Neural progenitor cell (in vitro differentiated cells): ENCODE measurements at regions not wholly inside any gene's neighbourhood (a gene's known extent, or its start where the extent isn't known, plus 50 kb on each side); places are given as distances from the start of the nearest gene placed in this dataset.
A peak's percentile ranks its signal among the peaks of the same experiment; 100 is the strongest.

Source experiments
- DNase-seq: peaks from one replicate; pipeline ENCODE4 v3.0.0-alpha.2; 2016; ENCODE audit warnings: low spot score
- H2AFZ ChIP-seq: fragments of 200-600 bp; sonication (generic); replicated peaks from 2 replicates; pipeline ENCODE4 v1.6.1; 2016; ENCODE audit warnings: antibody characterized with exemption
- H3F3A ChIP-seq: fragments of 200-600 bp; sonication (generic); 2 replicates; pipeline ENCODE4 v1.6.1; 2016; ENCODE audit warnings: antibody characterized with exemption, low read depth
- H3K27ac ChIP-seq: fragments of 200-600 bp; sonication (generic); 2 replicates; pipeline ENCODE4 v1.5.1; 2016; ENCODE audit warnings: mild to moderate bottlenecking
- H3K27me3 ChIP-seq: fragments of 200-600 bp; sonication (generic); 2 replicates; pipeline ENCODE4 v1.6.1; 2016; ENCODE audit warnings: mild to moderate bottlenecking, moderate library complexity
- H3K36me3 ChIP-seq: fragments of 200-600 bp; sonication (generic); 2 replicates; pipeline ENCODE4 v1.5.1; 2016
- H3K4me1 ChIP-seq: fragments of 200-600 bp; sonication (generic); 2 replicates; pipeline ENCODE4 v1.6.1; 2016; ENCODE audit warnings: mixed run types
- H3K4me2 ChIP-seq: fragments of 200-600 bp; sonication (generic); 2 replicates; pipeline ENCODE4 v1.6.1; 2016
- H3K4me3 ChIP-seq: fragments of 200-600 bp; sonication (generic); 2 replicates; pipeline ENCODE4 v1.5.1; 2016
- H3K79me2 ChIP-seq: fragments of 200-600 bp; sonication (generic); 2 replicates; pipeline ENCODE4 v1.6.1; 2016; ENCODE audit warnings: low read depth
- H3K9ac ChIP-seq: fragments of 200-600 bp; sonication (generic); 2 replicates; pipeline ENCODE4 v1.6.1; 2016
- H3K9me3 ChIP-seq: fragments of 200-600 bp; sonication (generic); 2 replicates; pipeline ENCODE4 v1.5.1; 2016; ENCODE audit warnings: low read depth
- H4K20me1 ChIP-seq: fragments of 200-600 bp; sonication (generic); 2 replicates; pipeline ENCODE4 v1.6.1; 2016; ENCODE audit warnings: low read depth
- H3K27ac Mint-ChIP-seq: 3 replicates; pipeline ENCODE4 v1.8.0; 2021; ENCODE audit warnings: mixed read lengths
- H3K27me3 Mint-ChIP-seq: 2 replicates; pipeline ENCODE4 v1.8.0; 2022; ENCODE audit warnings: low read depth, mild to moderate bottlenecking, inconsistent platforms, moderate library complexity, mixed read lengths; ENCODE audit not compliant: insufficient read depth
- H3K36me3 Mint-ChIP-seq: 3 replicates; pipeline ENCODE4 v1.8.0; 2021; ENCODE audit warnings: mixed read lengths
- H3K4me1 Mint-ChIP-seq: 3 replicates; pipeline ENCODE4 v1.8.0; 2021; ENCODE audit warnings: mixed read lengths
- H3K4me3 Mint-ChIP-seq: 3 replicates; pipeline ENCODE4 v1.8.0; 2021; ENCODE audit warnings: mild to moderate bottlenecking, moderate library complexity, mixed read lengths
- H3K9me3 Mint-ChIP-seq: 3 replicates; pipeline ENCODE4 v1.8.0; 2020; ENCODE audit warnings: mixed read lengths
- CTCF ChIP-seq: fragments of 200-600 bp; sonication (generic); IDR thresholded peaks from 2 replicates; pipeline ENCODE4 v1.5.1; 2017; ENCODE audit warnings: antibody characterized with exemption, mild to moderate bottlenecking
- EZH2 ChIP-seq: fragments of 200-600 bp; sonication (generic); IDR thresholded peaks from 2 replicates; pipeline ENCODE4 v1.6.1; 2017; ENCODE audit warnings: antibody characterized with exemption, mild to moderate bottlenecking, moderate library complexity
- EZH2phosphoT487 ChIP-seq: fragments of 200-600 bp; sonication (generic); IDR thresholded peaks from 2 replicates; pipeline ENCODE4 v1.6.1; 2017; ENCODE audit warnings: antibody characterized with exemption

GRCh38 chr12:90290980-90291975 lies 582.6 kb upstream of the ATP2B1 start:
- peaks cover 3% of the 10 kb centered on the region for H3K4me1 Mint-ChIP-seq
- DNase-seq = no peak
- H2AFZ ChIP-seq = peak overlapping the region; percentile 20
- H4K20me1 ChIP-seq = no peaks in the 10 kb centered on the region
- peaks cover 4% of the 10 kb centered on the region for H3K36me3 Mint-ChIP-seq
- no peak for TF ChIP-seq EZH2
- no peak for TF ChIP-seq EZH2phosphoT487
- no peak for TF ChIP-seq CTCF
- peaks cover 17% of the 10 kb centered on the region for H3K9me3 Mint-ChIP-seq
- H3F3A ChIP-seq = no peaks in the 10 kb centered on the region
- no peak overlapping the region for H3K4me3 ChIP-seq
- no peaks in the 10 kb centered on the region for H3K79me2 ChIP-seq
- H3K36me3 ChIP-seq = no peaks in the 10 kb centered on the region
- H3K27ac ChIP-seq = no peak overlapping the region
- no peak overlapping the region for H3K4me3 Mint-ChIP-seq
- H3K9me3 ChIP-seq = no peaks in the 10 kb centered on the region
- no peaks in the 10 kb centered on the region for H3K27me3 Mint-ChIP-seq
- no peak overlapping the region for H3K4me2 ChIP-seq
- no peak overlapping the region for H3K9ac ChIP-seq
- H3K27me3 ChIP-seq = no peaks in the 10 kb centered on the region
- no peaks in the 10 kb centered on the region for H3K4me1 ChIP-seq
- no peak overlapping the region for H3K27ac Mint-ChIP-seq

GRCh38 chr12:90287585-90287984 lies 578.9 kb upstream of the ATP2B1 start:
- Histone ChIP-seq H3K36me3 (peaks cover 7% of the 10 kb centered on the region), H2AFZ (no peak overlapping the region), H3F3A (no peaks in the 10 kb centered on the region), H4K20me1 (no peaks in the 10 kb centered on the region), H3K9ac (no peak overlapping the region), H3K4me1 (no peaks in the 10 kb centered on the region), H3K27ac (no peak overlapping the region), H3K79me2 (no peaks in the 10 kb centered on the region), H3K4me2 (no peak overlapping the region), H3K9me3 (no peaks in the 10 kb centered on the region), H3K4me3 (no peak overlapping the region), H3K27me3 (no peaks in the 10 kb centered on the region)
- TF ChIP-seq EZH2phosphoT487 = no peak
- TF ChIP-seq CTCF = no peak
- TF ChIP-seq EZH2 = no peak
- peaks cover 25% of the 10 kb centered on the region for H3K9me3 Mint-ChIP-seq
- H3K36me3 Mint-ChIP-seq = peaks cover 6% of the 10 kb centered on the region
- peaks cover 3% of the 10 kb centered on the region for H3K4me1 Mint-ChIP-seq
- no peak for DNase-seq
- no peaks in the 10 kb centered on the region for H3K27me3 Mint-ChIP-seq
- no peak overlapping the region for H3K27ac Mint-ChIP-seq
- no peak overlapping the region for H3K4me3 Mint-ChIP-seq

GRCh38 chr12:90281154-90281868 lies 572.7 kb upstream of the ATP2B1 start:
- Mint-ChIP-seq H3K4me3 (no peak overlapping the region), H3K9me3 (peaks cover 22% of the 10 kb centered on the region), H3K4me1 (no peaks in the 10 kb centered on the region), H3K27me3 (no peaks in the 10 kb centered on the region), H3K36me3 (peaks cover 5% of the 10 kb centered on the region), H3K27ac (no peak overlapping the region)
- no peak for DNase-seq
- Histone ChIP-seq H4K20me1 (no peaks in the 10 kb centered on the region), H2AFZ (no peak overlapping the region), H3K4me3 (no peak overlapping the region), H3K79me2 (no peaks in the 10 kb centered on the region), H3K27me3 (no peaks in the 10 kb centered on the region), H3F3A (no peaks in the 10 kb centered on the region), H3K9me3 (no peaks in the 10 kb centered on the region), H3K4me1 (no peaks in the 10 kb centered on the region), H3K4me2 (no peak overlapping the region), H3K9ac (no peak overlapping the region), H3K36me3 (peaks cover 7% of the 10 kb centered on the region), H3K27ac (no peak overlapping the region)
- TF ChIP-seq EZH2phosphoT487 = no peak
- TF ChIP-seq CTCF = no peak
- no peak for TF ChIP-seq EZH2
